Erythroblast (primary cell): ENCODE measurements at regions not wholly inside any gene's neighbourhood (a gene's known extent, or its start where the extent isn't known, plus 50 kb on each side); places are given as distances from the start of the nearest gene placed in this dataset.

Experiments
- GATA1 ChIP-seq: IDR thresholded peaks from 2 replicates; pipeline ENCODE4 v1.6.1; 2011; ENCODE audit warnings: low read depth, mild to moderate bottlenecking, control low read depth, low read length, moderate library complexity
- POLR2A ChIP-seq: IDR thresholded peaks from 2 replicates; pipeline ENCODE4 v1.6.1; 2011; ENCODE audit warnings: mild to moderate bottlenecking, low read length

DNA sequence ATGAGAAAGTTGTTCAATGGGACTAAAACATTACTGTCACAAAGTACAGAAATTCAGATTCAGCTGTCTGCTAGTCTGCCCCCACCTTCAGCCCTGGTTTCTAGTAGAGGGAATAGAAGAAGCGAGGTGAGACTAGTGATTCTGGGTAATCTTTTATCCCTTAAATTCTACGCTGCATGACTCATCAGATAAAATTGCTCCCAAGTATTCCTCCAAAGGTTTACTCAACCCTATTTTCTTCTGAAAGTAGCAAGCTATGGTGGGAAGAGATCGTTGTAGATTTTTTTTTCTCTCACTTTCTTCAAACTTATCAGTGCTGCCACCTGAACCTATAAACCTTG is 318.9 kb upstream of the RIOK2 start:
- TF ChIP-seq POLR2A (no peak), GATA1 (no peak)
